ENCODE measurements at regions not wholly inside any gene's neighbourhood (a gene's known extent, or its start where the extent isn't known, plus 50 kb on each side); places are given as distances from the start of the nearest gene placed in this dataset.
"Not testable (repeated sequence)": the region's sequence is repeated elsewhere in the genome, so short reads cannot be mapped to it uniquely, and the experiment has no call there.

DNA sequence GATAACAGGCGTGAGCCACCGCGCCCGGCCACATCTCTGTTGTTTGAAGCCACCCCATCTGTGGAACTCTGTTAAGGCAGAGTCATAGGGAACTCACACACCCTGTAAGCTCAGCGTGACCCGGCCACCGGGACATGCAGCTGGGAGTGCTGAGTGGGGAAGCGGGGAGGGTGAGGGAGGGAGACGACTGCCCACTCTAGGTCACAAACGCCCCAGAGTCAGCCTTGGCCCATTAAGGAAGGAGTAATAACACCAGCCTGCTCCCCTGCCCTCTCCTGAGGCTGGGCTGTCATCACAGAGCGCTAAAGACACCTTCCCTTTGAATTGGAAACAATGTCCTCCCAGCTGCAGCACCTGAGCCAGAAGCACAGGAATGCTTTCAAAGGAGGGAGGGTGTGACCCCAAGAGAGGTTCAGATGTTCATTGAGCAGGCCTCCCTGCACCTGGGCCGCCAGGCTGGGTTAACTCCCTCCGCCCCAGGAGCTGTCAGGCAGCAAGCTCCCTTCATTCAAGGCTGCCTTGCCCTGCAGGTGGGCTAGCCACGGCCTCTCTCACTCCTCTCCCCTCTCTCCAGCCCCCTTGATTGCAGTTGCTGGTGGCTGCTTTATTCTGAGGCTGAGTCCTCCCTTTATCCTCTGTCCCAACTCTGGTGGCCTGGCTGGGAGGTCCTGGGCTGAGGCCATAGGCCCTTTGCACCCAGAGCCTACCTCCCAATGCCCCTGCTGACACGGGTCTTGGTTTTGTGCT lies 77.2 kb upstream of the HPCAL1 start:
- no peak for DNase-seq

DNA sequence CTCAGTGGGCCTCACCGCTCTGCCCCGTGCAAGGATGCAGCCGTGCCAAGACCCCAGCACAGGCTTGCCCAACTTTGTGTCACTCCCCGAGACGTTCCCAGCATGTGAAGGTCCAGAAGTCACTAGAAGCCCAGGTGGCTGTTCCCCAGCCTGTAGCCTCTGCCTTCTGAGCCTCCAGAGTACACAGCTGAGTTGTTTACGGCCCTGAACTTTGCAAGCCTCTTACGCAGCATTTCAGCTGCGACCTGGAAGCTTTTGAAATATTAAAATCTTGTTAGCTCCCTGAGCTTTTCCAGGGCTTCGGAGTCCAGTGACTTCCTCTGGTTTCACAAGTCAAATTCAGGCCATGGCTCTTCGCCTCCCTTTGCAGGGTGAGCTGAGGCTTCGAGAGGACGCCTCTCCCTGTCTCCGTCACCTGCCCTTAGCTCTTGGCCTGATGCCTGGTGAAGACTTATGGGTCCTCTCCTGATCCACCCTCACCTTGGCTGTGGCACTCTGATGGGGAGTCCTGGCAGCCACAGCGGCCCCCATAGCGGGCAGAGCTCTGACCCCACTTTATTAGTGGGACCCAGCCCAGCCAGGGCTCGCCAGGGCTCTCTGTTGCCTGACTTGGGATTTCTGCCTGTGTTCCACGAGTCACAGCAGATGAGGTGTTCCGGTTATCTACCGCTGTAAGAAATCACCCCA lies 76.5 kb upstream of the HPCAL1 start:
- DNase-seq, result no peak

DNA sequence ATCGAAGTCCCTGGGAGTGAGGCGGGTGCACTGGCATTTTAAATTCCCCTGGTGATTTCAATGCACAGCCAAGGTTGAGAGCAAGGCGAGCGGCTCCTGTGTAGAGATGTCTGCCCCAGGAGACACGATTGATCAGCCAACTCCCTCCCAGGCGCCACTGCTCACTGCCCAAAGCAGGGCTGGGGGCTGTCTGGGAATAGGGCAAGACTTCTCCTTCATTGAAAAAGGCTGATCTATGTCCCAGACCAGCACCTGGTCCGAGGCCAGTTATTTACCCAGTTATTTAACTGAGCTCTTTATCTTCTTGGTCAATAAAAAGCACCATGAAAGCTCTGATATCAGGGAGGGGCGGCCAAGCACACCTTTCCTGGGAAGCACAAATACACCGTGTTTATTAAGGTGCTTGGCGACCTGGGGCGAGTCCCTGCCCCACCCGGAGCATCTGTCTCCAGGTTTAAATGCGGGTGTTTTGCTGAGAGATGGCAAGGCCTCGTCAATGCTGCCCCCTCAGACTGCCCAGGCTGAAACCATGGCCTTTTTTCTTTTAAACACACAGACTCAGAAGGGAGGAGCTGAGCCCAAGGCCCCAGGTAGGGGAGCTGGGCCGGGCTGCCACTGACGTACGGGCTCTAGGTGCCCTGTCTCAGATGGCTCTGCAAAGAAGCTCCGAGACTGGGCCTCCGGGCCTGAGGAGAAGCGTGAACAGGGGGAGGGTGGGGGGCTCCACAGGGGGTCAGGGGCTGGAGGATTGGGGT lies 73.9 kb upstream of the HPCAL1 start:
- no peak for DNase-seq

DNA sequence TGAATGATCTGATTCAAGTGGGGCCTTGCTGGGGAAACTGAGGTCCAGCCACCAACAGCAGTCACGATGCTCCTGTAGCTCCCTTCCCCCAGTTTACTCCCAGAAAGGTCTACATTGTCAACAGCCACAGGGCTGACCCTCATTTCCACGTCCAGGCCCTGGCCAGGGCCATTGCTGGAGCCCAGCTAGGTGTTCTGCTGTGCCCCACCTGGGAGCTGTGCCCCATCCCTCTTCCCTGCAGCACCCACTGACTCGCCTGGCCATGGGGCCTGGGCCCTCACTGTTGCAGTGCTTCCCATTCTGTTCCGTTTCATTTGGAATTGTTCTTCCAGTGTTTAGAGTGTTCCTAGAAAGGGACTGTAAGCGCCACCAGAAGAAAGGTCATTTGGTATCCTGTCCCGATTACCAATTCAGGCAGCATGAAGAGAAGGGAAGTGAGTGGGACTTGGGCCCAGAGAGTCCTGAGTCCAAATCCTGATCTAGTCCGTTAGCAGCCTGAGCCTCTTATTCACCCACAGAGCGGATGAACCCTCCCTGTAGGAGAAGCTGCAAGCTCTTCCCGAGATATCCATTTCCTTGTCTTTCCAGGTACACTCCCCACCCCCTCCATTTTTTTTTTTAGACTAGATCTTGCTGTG lies 73.1 kb upstream of the HPCAL1 start:
- DNase-seq, result no peak

DNA sequence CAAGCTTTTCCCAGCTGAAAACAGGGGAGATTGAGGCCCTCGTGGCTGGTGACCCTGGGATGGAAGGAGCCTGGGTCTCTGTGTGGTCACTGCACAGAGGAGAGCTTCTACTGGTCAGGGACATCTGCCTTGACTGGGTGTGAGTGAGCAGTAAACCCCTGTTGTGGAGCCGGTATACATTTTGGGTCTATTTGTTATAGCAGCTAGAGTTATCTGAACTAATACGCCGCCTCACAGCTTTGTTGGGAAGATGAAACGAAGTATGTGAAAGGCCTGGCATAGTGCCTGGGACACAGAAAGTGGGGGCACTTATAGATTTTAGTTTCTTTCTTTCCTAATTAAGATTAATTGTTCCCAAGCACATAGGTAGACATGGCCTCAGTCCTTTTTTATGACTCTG lies 72.2 kb upstream of the HPCAL1 start:
- DNase-seq, result no peak

DNA sequence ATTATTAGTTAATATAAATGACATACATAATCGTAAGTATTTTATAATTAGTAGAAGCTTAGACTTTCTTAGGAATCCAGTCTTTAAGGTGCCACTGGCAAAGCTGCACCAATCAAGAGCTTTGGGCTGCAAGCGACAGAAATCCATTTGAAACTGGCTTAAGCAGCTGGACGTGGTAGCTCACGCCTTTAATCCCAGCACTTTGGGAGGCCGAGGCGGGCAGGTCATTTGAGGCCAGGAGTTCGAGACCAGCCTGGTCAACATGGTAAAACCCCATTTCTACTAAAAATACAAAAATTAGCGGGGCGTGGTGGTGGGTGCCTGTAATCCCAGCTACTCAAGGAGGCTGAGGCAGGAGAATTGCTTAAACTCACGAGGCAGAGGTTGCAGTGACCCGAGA lies 71.8 kb upstream of the HPCAL1 start:
- DNase-seq, result not testable (repeated sequence)

DNA sequence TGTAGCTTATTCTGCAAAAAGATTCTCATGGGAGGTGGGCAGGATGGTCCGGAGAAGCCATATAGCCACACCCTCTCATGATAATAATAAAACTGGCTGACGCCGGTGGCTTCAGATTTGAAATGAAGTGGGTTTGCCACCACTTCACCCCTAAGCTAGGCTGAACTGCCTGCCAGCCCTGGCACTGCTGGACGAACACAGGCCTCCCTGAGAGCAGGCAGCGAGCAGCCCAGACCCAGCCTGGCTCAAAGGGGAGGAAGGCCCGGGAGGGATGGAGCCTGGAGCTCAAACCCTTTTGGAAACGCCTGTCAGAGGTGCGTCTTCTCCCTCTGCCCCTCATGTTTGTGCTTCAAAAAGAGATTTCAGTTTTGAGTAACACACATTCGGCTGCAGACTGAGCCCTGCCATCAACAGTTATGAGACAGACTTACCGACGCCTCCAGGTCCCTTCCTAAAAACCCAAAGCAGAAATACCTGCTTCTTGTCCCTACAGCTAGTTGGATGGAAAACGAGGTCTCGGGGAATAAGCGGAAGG lies 71.1 kb upstream of the HPCAL1 start:
- no peak for DNase-seq

DNA sequence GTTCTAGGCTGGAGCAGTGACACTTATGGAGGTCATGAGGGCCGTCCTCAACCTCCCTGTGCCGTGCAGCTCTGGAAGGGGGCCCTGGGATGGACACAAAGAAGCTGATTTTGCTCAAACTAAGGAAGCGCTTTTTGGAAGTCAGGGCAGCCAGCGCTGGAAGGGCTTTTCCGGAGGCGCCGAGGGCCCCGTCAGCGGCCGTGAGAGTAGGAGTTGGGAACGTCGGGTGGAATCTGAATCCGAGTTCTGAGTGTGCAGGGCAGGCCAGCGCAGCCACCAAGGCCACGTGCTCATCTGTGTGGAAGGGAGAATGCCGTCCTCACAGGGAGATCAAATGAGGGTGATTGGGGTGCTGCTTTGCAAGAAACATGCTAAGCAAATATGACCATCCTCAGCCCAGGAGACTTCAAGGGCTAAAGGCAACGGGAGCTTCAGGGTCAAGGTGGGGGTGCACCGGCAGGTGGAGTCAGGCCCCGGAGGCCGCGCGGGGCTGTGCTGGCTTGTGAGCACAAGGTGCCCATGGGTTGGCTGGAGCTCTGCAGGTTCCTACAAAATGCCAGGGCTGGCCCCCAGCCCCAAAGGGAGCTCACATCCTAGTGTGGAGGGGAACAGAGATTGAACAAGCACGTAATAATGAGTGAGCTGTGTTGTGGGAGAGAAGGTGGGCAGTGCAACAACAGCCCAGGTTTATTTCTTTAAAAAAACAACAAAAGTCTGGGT lies 70.4 kb upstream of the HPCAL1 start:
- DNase-seq, result no peak

DNA sequence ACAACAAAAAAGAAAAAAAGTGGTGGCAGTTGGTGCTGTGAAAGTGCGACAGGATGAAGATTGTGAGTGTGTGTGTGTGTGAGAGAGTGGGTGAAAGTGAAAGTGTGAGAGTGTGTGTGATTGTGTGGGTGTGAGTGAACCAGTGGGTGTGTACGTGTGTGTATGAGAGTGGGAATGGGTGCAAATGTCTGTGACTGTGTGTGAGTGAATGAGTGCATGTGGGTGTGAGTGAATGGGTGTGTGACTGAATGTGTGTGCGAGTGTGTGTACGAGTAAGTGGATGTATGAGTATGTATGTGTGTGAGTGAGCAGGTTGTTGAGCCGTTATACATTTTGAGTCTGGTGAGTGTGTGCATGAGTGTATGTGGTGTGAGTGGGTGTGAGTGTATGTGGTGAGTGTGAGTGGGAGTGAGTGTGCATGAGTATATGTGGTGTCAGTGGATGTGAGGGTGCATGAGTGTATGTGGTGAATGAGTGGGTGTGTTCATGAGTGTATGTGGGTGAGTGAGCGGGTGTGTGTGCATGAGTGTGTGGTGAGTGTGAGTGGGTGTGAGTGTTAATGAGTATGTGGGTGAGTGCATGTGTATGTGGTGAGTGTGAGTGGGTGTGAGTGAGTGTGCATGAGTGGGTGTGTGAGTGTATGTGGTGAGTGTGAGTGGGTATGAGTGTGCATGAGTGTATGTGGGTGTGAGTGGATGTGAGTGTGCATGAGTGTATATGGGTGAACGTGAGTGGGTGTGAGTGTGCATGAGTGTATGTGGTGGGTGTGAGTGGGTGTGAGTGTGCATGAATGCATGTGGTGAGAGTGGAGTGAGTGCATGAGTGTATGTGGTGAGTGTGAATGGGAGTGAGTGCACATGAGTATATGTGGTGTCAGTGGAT lies 69.3 kb upstream of the HPCAL1 start:
- no peak for DNase-seq

DNA sequence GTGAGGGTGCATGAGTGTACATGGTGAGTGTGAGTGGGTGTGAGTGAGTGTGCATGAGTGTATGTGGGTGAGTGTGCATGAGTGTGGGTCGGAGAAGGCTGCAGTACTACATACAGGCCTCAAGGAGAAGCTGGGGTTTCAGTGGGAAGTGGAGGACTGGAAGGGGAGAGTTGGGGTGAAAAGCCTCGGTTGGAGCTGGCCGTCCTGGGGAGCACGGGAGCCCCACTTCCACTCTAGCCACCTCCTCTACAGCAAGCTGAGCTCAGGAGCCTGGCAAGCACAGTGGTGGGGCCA lies 68.7 kb upstream of the HPCAL1 start:
- no peak for DNase-seq

DNA sequence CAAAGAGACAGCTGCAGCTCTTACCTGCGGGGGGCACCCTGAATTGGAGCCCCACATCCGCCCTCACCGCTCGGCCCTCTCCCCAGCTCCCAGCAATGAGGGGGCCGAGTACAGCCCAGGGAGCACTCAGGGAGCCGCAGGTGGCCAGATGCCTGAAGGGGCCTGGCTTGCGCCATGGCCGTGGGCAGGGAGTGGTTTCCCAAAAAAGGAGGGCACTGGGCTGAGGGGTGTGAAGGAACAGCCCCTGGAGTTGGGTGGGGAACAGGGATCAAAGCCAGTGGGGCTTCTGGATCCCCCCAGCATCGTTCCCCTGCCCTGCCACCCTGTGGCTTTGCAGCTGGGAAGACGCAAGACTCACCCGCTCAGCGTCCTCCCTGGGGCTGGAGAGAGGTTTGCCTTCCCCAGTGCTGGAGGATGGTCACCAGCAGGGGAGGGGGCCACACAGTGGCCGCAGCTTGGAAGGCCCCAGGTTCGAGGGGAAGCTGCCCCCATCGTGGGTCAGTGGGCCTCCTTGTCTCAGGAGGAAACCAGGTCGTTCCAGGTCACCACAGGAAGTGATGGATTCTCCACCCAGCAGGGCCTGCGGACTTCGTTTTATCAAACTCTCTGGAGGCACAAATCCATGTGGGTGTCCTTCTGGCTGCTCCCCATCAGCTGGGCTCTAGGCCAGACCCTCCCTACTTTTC lies 68.2 kb upstream of the HPCAL1 start:
- no peak for DNase-seq

DNA sequence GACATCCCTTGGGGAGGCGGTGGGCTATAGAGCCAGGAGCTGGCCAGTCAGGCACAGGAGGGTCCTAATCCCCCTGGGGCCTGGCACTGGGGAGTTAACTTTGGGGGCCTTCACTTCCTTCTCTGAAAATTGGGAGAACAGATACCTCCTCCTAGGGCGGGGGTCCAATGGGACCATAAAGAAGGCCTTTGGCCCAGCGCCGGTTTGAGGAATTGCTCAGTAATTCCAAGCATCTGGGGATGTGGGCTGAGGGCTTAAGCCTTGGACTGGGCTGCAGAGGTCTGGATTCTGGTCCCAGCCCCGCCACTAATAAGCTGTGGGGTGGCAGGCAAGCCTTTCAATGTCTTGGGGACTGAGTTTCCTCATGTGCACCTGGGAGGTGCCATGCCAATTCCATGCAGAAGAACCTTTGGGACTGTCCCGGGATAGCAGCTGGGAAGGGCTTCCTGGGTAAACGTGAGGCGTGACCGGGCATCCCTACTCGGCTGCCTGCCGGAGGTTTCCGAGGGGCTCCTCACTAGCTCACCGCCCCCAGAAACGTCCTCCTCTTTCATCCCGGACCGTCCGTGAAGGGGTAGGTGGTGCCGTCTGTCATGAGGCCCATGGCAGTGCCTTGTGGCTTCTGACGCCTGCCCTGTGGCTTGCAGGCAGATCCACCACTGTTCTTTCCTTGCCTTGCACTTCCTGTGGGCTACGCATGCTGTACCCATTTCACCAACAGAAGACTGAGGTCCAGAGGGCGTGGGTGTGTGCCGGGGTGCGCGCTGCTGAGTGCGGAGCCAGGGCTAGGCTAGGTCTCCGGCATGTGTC lies 67.4 kb upstream of the HPCAL1 start:
- no peak for DNase-seq

DNA sequence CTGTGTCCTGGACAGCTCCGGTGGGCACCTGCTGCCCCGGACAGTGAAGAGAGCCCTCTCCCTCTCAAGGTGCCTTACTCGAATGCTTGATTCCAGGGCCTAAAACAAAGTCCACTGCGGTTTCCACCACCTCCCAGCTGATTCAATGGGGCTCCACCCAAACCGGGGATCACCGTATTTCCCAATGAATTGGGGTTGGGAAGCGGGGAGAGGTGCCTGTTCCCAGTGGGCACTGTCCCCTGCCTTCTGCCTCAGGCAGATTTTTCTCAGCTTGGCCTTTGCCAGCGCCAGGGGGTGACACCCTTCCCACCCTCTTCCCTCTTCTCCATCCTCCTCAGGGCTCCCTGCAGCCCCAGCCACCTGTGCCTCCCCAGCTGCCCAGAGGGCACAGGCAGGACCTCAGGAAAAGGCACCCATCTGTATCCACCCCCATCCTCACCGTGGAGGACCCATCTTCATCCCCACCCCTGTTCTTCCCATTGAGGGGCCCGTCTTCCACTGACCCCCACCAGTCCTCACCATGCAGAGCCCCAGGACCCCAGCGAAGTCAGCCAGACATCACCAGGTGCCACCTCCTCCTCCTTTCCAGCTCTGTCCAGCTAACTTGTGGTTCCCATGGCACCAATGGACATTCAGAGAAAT lies 66.7 kb upstream of the HPCAL1 start:
- DNase-seq, result no peak

DNA sequence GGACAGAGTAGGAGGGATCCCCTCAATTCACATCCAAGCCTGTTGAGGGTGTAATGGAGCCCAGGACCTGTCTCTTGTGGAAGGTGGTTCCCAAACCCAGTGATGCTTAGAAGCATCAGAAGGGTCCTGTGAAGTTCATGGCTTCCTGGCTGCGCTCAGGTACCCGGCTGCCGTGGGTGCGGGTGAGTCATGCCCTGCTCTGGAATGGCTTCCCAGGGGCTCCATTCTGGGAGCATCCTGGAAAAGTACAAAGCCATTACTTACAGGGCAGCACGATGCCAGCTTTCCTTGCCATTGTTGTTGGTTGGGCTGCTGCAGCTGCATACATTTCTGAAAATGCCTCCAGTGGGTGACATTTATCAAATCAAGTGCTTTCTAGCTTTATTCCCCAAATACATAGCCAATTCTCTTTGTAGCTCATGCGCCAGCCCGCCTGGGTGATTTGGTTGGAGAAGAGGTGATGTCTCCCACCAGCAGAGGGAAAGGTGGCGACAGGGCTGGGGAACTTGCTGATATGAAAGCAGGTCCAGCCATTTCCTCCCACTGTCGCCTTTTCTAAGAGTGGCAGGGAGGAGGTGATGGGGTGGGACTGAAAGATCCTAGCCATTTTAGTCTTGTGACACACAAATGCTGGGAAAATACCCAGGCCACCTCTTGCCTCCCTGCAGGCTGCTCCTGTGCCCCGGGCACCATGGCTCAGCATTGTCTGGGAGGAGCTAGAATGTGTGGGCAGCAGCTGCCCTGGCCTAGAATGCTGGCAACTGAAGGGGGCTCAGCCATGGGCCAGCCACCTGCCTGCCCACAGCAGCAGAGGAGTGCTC lies 65.9 kb upstream of the HPCAL1 start:
- no peak for DNase-seq

DNA sequence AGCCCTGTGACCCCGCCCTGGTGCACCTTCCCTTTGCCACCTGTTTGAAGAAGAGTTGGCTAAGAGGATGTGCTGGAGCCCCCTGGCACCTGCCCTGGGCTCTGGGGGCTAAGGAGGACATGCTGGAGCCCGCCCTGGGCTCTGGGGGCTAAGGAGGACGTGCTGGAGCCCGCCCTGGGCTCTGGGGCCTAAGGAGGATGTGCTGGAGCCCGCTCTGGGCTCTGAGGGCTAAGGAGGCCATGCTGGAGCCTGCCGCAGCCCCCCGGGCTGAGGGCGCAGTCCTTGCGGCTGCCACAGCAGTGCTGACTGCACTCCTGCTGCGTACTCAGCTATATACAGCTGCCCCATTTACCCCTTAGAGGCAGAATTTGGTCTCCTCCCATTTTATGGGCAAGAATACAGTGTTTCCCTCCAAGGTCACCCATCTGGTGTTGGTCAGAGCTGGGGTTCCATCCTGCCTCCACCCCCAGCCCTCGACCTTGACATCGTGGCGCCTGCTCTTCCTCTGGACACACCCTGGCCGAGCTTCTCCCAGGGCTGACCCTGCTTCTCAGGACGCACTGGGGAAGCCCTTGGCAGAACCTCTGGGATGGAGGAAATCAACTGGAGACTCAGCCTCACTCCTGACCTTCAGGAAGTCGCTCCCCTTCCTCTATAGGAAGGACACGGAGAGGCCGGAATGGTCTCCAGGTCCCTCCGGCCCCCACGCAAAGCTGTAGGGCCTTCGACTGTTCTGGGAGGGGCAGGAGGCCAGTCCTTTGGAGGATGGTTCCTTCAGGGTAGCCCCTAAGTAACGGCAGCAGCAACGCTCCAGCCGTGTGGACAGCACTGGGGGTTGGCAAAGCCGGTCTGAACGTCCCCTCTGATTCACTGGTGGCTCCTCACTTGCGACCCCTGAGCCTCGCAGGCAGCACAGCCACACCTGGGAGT lies 65.0 kb upstream of the HPCAL1 start:
- DNase-seq, result no peak

DNA sequence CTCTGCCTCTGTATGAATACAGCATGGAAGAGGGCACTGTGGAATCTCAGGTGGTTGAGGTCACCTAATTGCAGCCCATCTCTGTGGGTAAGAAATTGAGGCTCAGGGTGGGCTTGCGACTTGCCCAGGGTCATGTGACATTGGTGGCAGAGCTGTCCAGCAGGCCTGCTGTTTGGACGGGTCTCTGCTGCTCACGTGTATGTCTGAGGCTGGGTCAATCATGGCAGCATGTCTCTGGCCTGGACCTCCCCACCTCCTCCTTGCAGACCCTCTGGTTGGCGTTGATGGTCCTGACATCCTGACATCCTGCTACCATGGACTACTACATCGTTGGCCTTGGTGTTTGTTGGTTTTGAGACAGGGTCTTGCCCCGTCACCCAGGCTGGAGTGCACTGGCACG lies 64.3 kb upstream of the HPCAL1 start:
- no peak for DNase-seq

DNA sequence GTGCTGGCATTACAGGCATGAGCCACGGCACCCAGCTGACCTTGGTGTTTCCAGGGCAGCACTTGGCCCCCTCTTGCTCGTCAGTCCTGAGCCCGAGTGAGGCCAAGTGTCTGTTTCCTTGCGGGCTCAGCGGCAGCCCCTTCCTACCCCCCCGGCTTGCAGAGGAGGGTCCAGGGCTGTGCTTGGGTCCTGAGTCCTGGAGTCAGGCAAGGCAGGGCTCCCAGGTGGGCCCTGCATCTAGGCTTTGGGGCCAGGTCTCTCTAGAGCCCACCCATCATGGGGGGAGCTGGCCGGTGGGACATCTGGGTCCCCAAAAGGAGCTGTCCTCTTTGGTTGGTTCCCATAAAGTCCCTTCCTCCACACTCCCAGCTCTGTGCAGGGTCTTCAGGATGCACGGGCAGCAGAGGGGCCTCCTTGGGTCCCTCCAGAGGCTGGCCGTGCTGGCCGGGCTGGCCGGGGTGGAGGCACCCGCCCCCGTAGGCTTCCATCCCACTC lies 63.7 kb upstream of the HPCAL1 start:
- DNase-seq, result no peak
